GM12874 (cell line): ENCODE measurements at regions not wholly inside any gene's neighbourhood (a gene's known extent, or its start where the extent isn't known, plus 50 kb on each side); places are given as distances from the start of the nearest gene placed in this dataset.

Experiments used
- CTCF ChIP-seq: IDR thresholded peaks from 2 replicates; pipeline ENCODE4 v1.5.1; 2011; ENCODE audit warnings: low read depth, mild to moderate bottlenecking, control low read depth, low read length, moderate library complexity; ENCODE audit not compliant: insufficient read depth

- TF ChIP-seq CTCF = no peak
These were observed 416.3 kb upstream of the COBL start for GRCh38 chr7:51732951-51733350.

- no peak for TF ChIP-seq CTCF
These were observed 415.5 kb upstream of the COBL start for GRCh38 chr7:51732116-51732515.

- no peak for TF ChIP-seq CTCF
These were observed 414.5 kb upstream of the COBL start for GRCh38 chr7:51731075-51731474.

GRCh38 chr7:51727441-51727840 is 410.8 kb upstream of the COBL start:
- no peak for TF ChIP-seq CTCF

GRCh38 chr7:51706851-51707250 is 390.2 kb upstream of the COBL start:
- no peak for TF ChIP-seq CTCF

- TF ChIP-seq CTCF = no peak
These were observed 389.1 kb upstream of the COBL start for GRCh38 chr7:51705701-51706100.

GRCh38 chr7:51702673-51703072 is 386.1 kb upstream of the COBL start:
- TF ChIP-seq CTCF = no peak

GRCh38 chr7:51701935-51702334 is 385.3 kb upstream of the COBL start:
- no peak for TF ChIP-seq CTCF
